Mesendoderm (in vitro differentiated cells): ENCODE measurements at regions not wholly inside any gene's neighbourhood (a gene's known extent, or its start where the extent isn't known, plus 50 kb on each side); places are given as distances from the start of the nearest gene placed in this dataset.

Experiments used
- DNase-seq: peaks from one replicate; pipeline ENCODE4 v3.0.0; 2013
- H2AK5ac ChIP-seq: 2 replicates; pipeline ENCODE4 v1.6.1; 2013; ENCODE audit warnings: low read length, inconsistent platforms
- H2BK120ac ChIP-seq: 2 replicates; pipeline ENCODE4 v1.6.1; 2013; ENCODE audit warnings: low read depth, mild to moderate bottlenecking, low read length, moderate library complexity, mixed read lengths
- H2BK15ac ChIP-seq: replicated peaks from 2 replicates; pipeline ENCODE4 v1.6.1; 2013; ENCODE audit warnings: low read depth, mild to moderate bottlenecking, moderate library complexity
- H2BK5ac ChIP-seq: 2 replicates; pipeline ENCODE4 v1.6.1; 2013; ENCODE audit warnings: low read length, inconsistent platforms
- H3K18ac ChIP-seq: 2 replicates; pipeline ENCODE4 v1.6.1; 2013; ENCODE audit warnings: mild to moderate bottlenecking, low read length, mixed read lengths
- H3K23ac ChIP-seq: one replicate; pipeline ENCODE4 v1.6.1; 2013; ENCODE audit warnings: low read length
- H3K27ac ChIP-seq: 2 replicates; pipeline ENCODE4 v1.5.1; 2013; ENCODE audit warnings: low read depth, mild to moderate bottlenecking, inconsistent platforms, low read length, moderate library complexity
- H3K27me3 ChIP-seq: 2 replicates; pipeline ENCODE4 v1.6.1; 2013; ENCODE audit warnings: low read length, control low read depth, mild to moderate bottlenecking, inconsistent platforms; ENCODE audit not compliant: insufficient read depth, poor library complexity
- H3K36me3 ChIP-seq: 2 replicates; pipeline ENCODE4 v1.6.1; 2013; ENCODE audit warnings: low read length, inconsistent platforms; ENCODE audit not compliant: control insufficient read depth, insufficient read depth
- H3K4ac ChIP-seq: one replicate; pipeline ENCODE4 v1.6.1; 2013; ENCODE audit warnings: low read depth, mild to moderate bottlenecking, low read length, moderate library complexity
- H3K4me1 ChIP-seq: 2 replicates; pipeline ENCODE4 v1.6.1; 2013; ENCODE audit warnings: low read depth, low read length, inconsistent platforms; ENCODE audit not compliant: control insufficient read depth
- H3K4me2 ChIP-seq: 2 replicates; pipeline ENCODE4 v1.6.1; 2013; ENCODE audit warnings: low read length
- H3K4me3 ChIP-seq: 2 replicates; pipeline ENCODE4 v1.5.1; 2013; ENCODE audit warnings: mild to moderate bottlenecking, low read length
- H3K56ac ChIP-seq: one replicate; pipeline ENCODE4 v1.6.1; 2013; ENCODE audit warnings: low read length
- H3K79me1 ChIP-seq: 2 replicates; pipeline ENCODE4 v1.6.1; 2013; ENCODE audit warnings: low read length, inconsistent platforms
- H3K79me2 ChIP-seq: 2 replicates; pipeline ENCODE4 v1.6.1; 2013; ENCODE audit warnings: mild to moderate bottlenecking, low read length; ENCODE audit not compliant: control insufficient read depth, insufficient read depth
- H3K9ac ChIP-seq: 2 replicates; pipeline ENCODE4 v1.6.1; 2013; ENCODE audit warnings: low read length, inconsistent platforms
- H4K5ac ChIP-seq: one replicate; pipeline ENCODE4 v1.6.1; 2013; ENCODE audit warnings: low read length
- H4K8ac ChIP-seq: one replicate; pipeline ENCODE4 v1.6.1; 2013; ENCODE audit warnings: low read depth, mild to moderate bottlenecking, control low read depth, low read length, moderate library complexity
- WGBS: extraction: QIAGEN DNeasy Blood & Tissue Kit; methylation state at CpG from one replicate; pipeline ENCODE4 v1.1.7; 2013; ENCODE audit warnings: low lambda C conversion rate, missing lambda C conversion rate; ENCODE audit not compliant: insufficient coverage; ENCODE audit errors: extremely low coverage; 5-methylcytosine and 5-hydroxymethylcytosine counted together

GRCh38 chr9:26775391-26775790 lies 117.2 kb downstream of the CAAP1 start:
- no peaks in the 10 kb centered on the region for H3K79me2 ChIP-seq
- no peaks in the 10 kb centered on the region for H3K79me1 ChIP-seq
- WGBS, result no CpG with 5 or more reads among the region's 3 CpGs
- no peaks in the 10 kb centered on the region for H3K27me3 ChIP-seq
- H2BK5ac ChIP-seq, result no peak overlapping the region
- H4K8ac ChIP-seq, result no peak overlapping the region
- no peak overlapping the region for H3K23ac ChIP-seq
- H3K4me1 ChIP-seq, result no peaks in the 10 kb centered on the region
- no peak overlapping the region for H3K56ac ChIP-seq
- no peak for DNase-seq
- no peak overlapping the region for H3K4ac ChIP-seq
- no peak overlapping the region for H3K9ac ChIP-seq
- no peak overlapping the region for H2BK15ac ChIP-seq
- no peak overlapping the region for H3K4me2 ChIP-seq
- no peak overlapping the region for H2AK5ac ChIP-seq
- no peak overlapping the region for H3K27ac ChIP-seq
- H2BK120ac ChIP-seq, result no peak overlapping the region
- no peaks in the 10 kb centered on the region for H3K36me3 ChIP-seq
- H3K4me3 ChIP-seq, result no peak overlapping the region
- H4K5ac ChIP-seq, result no peak overlapping the region
- H3K18ac ChIP-seq, result no peak overlapping the region

- H3K4me3 ChIP-seq, result no peak overlapping the region
- H3K27me3 ChIP-seq, result no peaks in the 10 kb centered on the region
- H3K18ac ChIP-seq, result no peak overlapping the region
- H2AK5ac ChIP-seq, result no peak overlapping the region
- no peak overlapping the region for H2BK120ac ChIP-seq
- H3K4ac ChIP-seq, result no peak overlapping the region
- H3K9ac ChIP-seq, result no peak overlapping the region
- no peak overlapping the region for H4K5ac ChIP-seq
- no peak overlapping the region for H2BK15ac ChIP-seq
- no peak for DNase-seq
- H3K4me1 ChIP-seq, result no peaks in the 10 kb centered on the region
- no peak overlapping the region for H3K23ac ChIP-seq
- H3K27ac ChIP-seq, result no peak overlapping the region
- no peak overlapping the region for H3K56ac ChIP-seq
- H2BK5ac ChIP-seq, result no peak overlapping the region
- H3K4me2 ChIP-seq, result no peak overlapping the region
- no peaks in the 10 kb centered on the region for H3K79me2 ChIP-seq
- H3K79me1 ChIP-seq, result no peaks in the 10 kb centered on the region
- H4K8ac ChIP-seq, result no peak overlapping the region
- WGBS, result no CpG with 5 or more reads among the region's 4 CpGs
- H3K36me3 ChIP-seq, result no peaks in the 10 kb centered on the region
These were observed 119.5 kb downstream of the CAAP1 start for GRCh38 chr9:26773056-26773455.

GRCh38 chr9:26770821-26771220 lies 121.8 kb downstream of the CAAP1 start:
- Histone ChIP-seq H3K27ac (no peak overlapping the region), H3K4me1 (no peaks in the 10 kb centered on the region), H4K5ac (no peak overlapping the region), H3K79me2 (no peaks in the 10 kb centered on the region), H3K9ac (no peak overlapping the region), H2BK120ac (no peak overlapping the region), H2BK15ac (no peak overlapping the region), H3K56ac (no peak overlapping the region), H3K4ac (no peak overlapping the region), H3K23ac (no peak overlapping the region), H3K4me3 (no peak overlapping the region), H3K79me1 (no peaks in the 10 kb centered on the region), H2AK5ac (no peak overlapping the region), H3K18ac (no peak overlapping the region), H3K4me2 (no peak overlapping the region), H3K27me3 (no peaks in the 10 kb centered on the region), H2BK5ac (no peak overlapping the region), H4K8ac (no peak overlapping the region), H3K36me3 (no peaks in the 10 kb centered on the region)
- no CpG with 5 or more reads among the region's 2 CpGs for WGBS
- no peak for DNase-seq

GRCh38 chr9:26768145-26768544 lies 124.5 kb downstream of the CAAP1 start:
- Histone ChIP-seq H2BK15ac (no peak overlapping the region), H3K79me2 (no peaks in the 10 kb centered on the region), H3K4me1 (no peaks in the 10 kb centered on the region), H3K23ac (no peak overlapping the region), H4K8ac (no peak overlapping the region), H3K4ac (no peak overlapping the region), H3K9ac (no peak overlapping the region), H2BK120ac (no peak overlapping the region), H3K56ac (no peak overlapping the region), H3K4me2 (no peak overlapping the region), H4K5ac (no peak overlapping the region), H3K27ac (no peak overlapping the region), H3K4me3 (no peak overlapping the region), H3K27me3 (no peaks in the 10 kb centered on the region), H3K18ac (no peak overlapping the region), H3K79me1 (no peaks in the 10 kb centered on the region), H2AK5ac (no peak overlapping the region), H3K36me3 (no peaks in the 10 kb centered on the region), H2BK5ac (no peak overlapping the region)
- no CpG with 5 or more reads among the region's 2 CpGs for WGBS
- no peak for DNase-seq

- Histone ChIP-seq H3K56ac (no peak overlapping the region), H3K79me1 (no peaks in the 10 kb centered on the region), H3K79me2 (no peaks in the 10 kb centered on the region), H3K4ac (no peak overlapping the region), H3K4me1 (no peaks in the 10 kb centered on the region), H3K4me3 (no peak overlapping the region), H3K18ac (no peak overlapping the region), H3K36me3 (no peaks in the 10 kb centered on the region), H4K5ac (no peak overlapping the region), H4K8ac (no peak overlapping the region), H3K27ac (no peak overlapping the region), H2BK120ac (no peak overlapping the region), H3K27me3 (no peaks in the 10 kb centered on the region), H2BK15ac (no peak overlapping the region), H2BK5ac (no peak overlapping the region), H3K9ac (no peak overlapping the region), H3K4me2 (no peak overlapping the region), H2AK5ac (no peak overlapping the region), H3K23ac (no peak overlapping the region)
- no CpG with 5 or more reads among the region's 2 CpGs for WGBS
- DNase-seq, result peak; percentile 8
These were observed 131.9 kb downstream of the CAAP1 start for GRCh38 chr9:26760675-26761074.

GRCh38 chr9:26758655-26759054 lies 133.9 kb downstream of the CAAP1 start:
- no peak for DNase-seq
- Histone ChIP-seq H3K4me2 (no peak overlapping the region), H3K27me3 (no peaks in the 10 kb centered on the region), H3K27ac (no peak overlapping the region), H3K18ac (no peak overlapping the region), H3K4me3 (no peak overlapping the region), H3K4me1 (no peaks in the 10 kb centered on the region), H4K8ac (no peak overlapping the region), H3K23ac (no peak overlapping the region), H3K56ac (no peak overlapping the region), H2BK15ac (no peak overlapping the region), H3K4ac (no peak overlapping the region), H2AK5ac (no peak overlapping the region), H3K36me3 (no peaks in the 10 kb centered on the region), H4K5ac (no peak overlapping the region), H3K9ac (no peak overlapping the region), H3K79me1 (no peaks in the 10 kb centered on the region), H2BK120ac (no peak overlapping the region), H2BK5ac (no peak overlapping the region), H3K79me2 (no peaks in the 10 kb centered on the region)
- no CpG with 5 or more reads among the region's 6 CpGs for WGBS
